Effector memory CD4-positive, alpha-beta T cell (primary cell): ENCODE measurements at regions not wholly inside any gene's neighbourhood (a gene's known extent, or its start where the extent isn't known, plus 50 kb on each side); places are given as distances from the start of the nearest gene placed in this dataset.

ENCODE experiments used
- DNase-seq, 3 donors: peaks; one replicate each; pipeline ENCODE4 v3.0.0-alpha.2; 2020
- H3K27ac ChIP-seq: 2 replicates; pipeline ENCODE4 v1.7.0; 2013; ENCODE audit warnings: mild to moderate bottlenecking, low read length, moderate library complexity; ENCODE audit not compliant: insufficient read depth, poor library complexity, severe bottlenecking
- H3K27me3 ChIP-seq: replicated peaks from 2 replicates; pipeline ENCODE4 v1.7.0; 2013; ENCODE audit warnings: mild to moderate bottlenecking, low read length; ENCODE audit not compliant: insufficient read depth, control insufficient read depth, poor library complexity, severe bottlenecking
- H3K36me3 ChIP-seq: 2 replicates; pipeline ENCODE4 v1.7.0; 2013; ENCODE audit warnings: mild to moderate bottlenecking, low read length, moderate library complexity; ENCODE audit not compliant: control insufficient read depth, insufficient read depth
- H3K4me1 ChIP-seq: 2 replicates; pipeline ENCODE4 v1.7.0; 2013; ENCODE audit warnings: low read length, mild to moderate bottlenecking; ENCODE audit not compliant: control insufficient read depth, insufficient read depth, poor library complexity, severe bottlenecking
- H3K4me3 ChIP-seq: 2 replicates; pipeline ENCODE4 v1.7.0; 2013; ENCODE audit warnings: low read length, low read depth, mild to moderate bottlenecking; ENCODE audit not compliant: insufficient read depth, poor library complexity, severe bottlenecking
- H3K9me3 ChIP-seq: 2 replicates; pipeline ENCODE4 v1.7.0; 2013; ENCODE audit warnings: mild to moderate bottlenecking, low read length, moderate library complexity; ENCODE audit not compliant: control insufficient read depth

DNA sequence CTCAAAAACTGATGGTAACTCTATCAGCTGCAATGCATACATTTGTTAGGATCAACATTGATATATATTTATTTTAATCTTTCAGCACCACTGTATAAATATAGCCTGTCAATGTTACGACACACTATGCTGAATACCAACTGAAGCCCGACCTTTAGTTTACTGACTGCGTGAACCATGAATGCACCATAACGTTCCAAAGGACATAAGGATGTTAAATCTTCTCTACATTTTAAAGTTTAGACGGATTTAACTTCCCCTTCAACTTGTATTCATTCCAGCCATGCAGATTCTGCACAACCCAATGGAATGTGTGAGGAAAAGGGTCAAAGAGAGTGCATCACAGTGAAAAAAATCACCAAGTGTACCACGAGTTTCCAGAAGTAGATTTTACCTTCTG lies 489.5 kb downstream of the IRS1 start:
- no peak for DNase-seq
- Histone ChIP-seq H3K4me3 (no peak overlapping the region), H3K9me3 (no peaks in the 10 kb centered on the region), H3K36me3 (no peaks in the 10 kb centered on the region), H3K4me1 (no peaks in the 10 kb centered on the region), H3K27ac (no peak overlapping the region), H3K27me3 (no peaks in the 10 kb centered on the region)

DNA sequence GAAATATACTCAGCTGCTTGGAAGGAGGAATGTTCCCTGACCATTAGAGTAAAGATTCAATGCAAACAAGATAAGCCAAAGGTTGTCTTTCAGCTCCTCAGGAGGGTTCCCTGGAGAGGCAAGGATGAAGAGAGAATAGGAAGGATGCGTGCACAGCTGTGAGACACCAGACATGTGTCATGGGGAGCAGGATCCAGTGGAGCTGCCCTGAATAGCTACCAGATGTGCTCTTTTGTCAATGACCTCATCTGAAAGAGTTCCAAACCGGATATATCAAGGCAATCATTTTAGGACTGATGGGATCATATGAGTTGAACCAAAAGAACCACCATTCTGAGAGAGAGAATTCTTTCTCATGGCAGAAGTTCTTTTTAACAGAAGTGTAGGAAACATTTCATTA lies 490.6 kb downstream of the IRS1 start:
- no peak for DNase-seq
- Histone ChIP-seq H3K9me3 (no peaks in the 10 kb centered on the region), H3K27ac (no peak overlapping the region), H3K4me1 (no peaks in the 10 kb centered on the region), H3K4me3 (no peak overlapping the region), H3K27me3 (no peaks in the 10 kb centered on the region), H3K36me3 (no peaks in the 10 kb centered on the region)

DNA sequence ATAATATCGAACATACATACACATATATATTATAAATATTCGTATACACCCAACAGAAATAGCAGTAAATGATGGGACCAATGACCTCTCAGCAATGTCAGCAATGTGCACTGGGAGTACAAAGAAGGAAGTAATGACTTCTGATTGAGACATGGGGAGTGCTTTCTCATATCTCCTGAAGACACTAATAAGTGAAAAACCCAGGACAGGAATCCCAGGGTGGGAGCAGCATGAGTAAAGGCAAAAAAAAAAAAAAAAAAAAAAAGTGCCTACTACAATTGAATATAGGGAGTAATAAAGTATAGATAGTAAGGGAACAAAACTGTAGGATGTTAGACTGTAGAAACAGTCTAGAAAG lies 491.3 kb downstream of the IRS1 start:
- Histone ChIP-seq H3K27me3 (no peaks in the 10 kb centered on the region), H3K4me3 (no peak overlapping the region), H3K9me3 (no peaks in the 10 kb centered on the region), H3K27ac (no peak overlapping the region), H3K36me3 (no peaks in the 10 kb centered on the region), H3K4me1 (no peaks in the 10 kb centered on the region)
- DNase-seq, result no peak

DNA sequence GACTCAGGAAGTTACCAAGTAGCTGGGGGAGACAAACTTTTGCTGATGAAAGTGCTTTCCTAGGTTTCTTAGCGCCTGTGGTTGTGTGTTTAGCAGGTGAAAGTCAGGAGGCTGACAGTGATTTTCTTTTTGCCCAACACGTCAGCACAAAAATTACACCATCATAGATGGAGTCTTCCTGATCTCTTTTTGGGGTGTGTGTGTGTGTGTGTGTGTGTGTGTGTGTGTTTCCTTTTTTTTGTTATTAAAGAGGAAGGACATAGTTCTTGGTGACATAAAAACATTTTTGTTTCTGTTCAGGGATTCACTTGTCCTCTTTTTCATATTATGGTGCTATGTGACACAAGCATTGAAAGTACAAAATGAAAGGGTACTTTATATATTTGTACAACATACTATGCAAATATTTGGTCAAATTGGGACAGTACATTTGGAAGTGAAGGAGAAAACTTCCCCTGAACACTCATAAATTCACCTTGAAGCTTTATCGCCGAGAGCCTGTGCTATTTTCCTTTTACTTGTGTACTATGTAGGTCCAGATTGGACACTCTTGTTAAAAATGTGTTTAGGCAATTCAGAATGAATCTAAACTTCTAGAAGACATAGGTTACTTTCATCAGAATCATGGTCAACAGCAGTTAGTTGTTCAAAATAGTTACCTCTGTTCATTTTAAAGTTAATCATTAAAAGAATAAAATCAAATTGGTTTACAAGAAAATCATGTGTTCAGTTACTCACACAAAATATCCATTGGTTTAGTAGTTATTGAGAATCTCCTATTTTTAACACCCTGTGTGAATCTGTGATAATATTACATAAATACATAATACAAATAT lies 491.9 kb downstream of the IRS1 start:
- Histone ChIP-seq H3K4me1 (no peaks in the 10 kb centered on the region), H3K27me3 (no peaks in the 10 kb centered on the region), H3K36me3 (no peaks in the 10 kb centered on the region), H3K27ac (no peak overlapping the region), H3K4me3 (no peak overlapping the region), H3K9me3 (no peaks in the 10 kb centered on the region)
- no peak for DNase-seq

DNA sequence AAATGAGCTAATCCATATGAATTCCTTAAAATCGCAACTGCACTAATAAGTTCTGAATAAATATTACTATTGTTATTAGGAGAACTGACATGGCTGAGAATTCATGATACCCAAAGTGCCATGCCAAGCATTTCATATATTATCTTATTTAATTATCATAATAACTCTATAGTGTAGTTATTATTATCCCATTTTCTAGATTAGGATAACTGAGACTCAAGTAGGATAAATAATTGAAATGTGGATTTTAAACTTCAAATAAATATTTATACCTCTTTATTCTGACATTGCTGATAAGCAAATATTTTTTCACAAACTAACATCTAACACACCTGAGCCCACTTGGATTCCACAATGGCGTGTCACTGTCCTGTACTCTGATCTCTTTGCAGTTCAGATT lies 492.7 kb downstream of the IRS1 start:
- no peaks in the 10 kb centered on the region for H3K27me3 ChIP-seq

DNA sequence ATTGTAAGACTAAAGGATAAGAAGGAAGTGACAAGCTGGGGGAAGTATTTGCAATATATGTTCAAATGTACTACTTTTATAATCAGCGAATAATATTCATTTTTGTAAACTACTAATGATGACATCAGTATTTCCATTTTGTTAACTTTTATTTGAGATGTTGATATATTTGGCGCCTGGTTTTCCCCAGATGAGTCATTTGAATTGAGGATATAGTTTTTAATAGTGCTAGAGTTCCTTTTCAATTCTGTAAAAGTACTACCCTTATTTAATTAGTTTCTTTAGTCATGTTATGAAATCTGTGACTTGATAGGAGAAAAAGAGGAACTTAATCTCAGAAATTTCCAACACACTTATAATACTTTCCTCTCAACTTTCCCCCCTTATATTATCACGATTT lies 495.3 kb downstream of the IRS1 start:
- Histone ChIP-seq H3K9me3 (no peaks in the 10 kb centered on the region), H3K4me3 (no peak overlapping the region), H3K27me3 (no peaks in the 10 kb centered on the region), H3K27ac (no peak overlapping the region), H3K4me1 (no peaks in the 10 kb centered on the region), H3K36me3 (no peaks in the 10 kb centered on the region)
- DNase-seq, result no peak

More for the DNA sequence above, 492.7 kb downstream of the IRS1 start:
- no peak overlapping the region for H3K4me3 ChIP-seq
- H3K9me3 ChIP-seq, result no peaks in the 10 kb centered on the region
- DNase-seq, result no peak
- no peaks in the 10 kb centered on the region for H3K4me1 ChIP-seq
- H3K36me3 ChIP-seq, result no peaks in the 10 kb centered on the region
- H3K27ac ChIP-seq, result no peak overlapping the region

DNA sequence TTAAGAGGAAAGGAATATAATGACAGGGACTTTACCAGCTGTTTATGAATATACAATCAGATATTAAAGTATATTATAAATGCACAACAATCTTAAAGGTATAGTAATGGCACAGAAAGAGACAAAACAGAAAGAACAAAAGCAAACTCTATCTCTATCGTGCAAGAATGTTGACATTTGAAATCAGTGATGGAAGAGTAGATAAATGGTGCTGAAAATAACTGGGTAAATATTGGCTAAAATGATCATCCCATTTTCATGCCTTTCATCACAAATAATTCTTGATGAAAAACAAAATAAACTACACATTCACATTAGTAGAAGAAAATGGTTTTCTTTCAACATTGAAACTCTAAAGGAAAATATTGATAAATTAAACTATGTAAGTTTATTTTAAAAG lies 495.9 kb downstream of the IRS1 start:
- Histone ChIP-seq H3K27ac (no peak overlapping the region), H3K27me3 (no peaks in the 10 kb centered on the region), H3K9me3 (no peaks in the 10 kb centered on the region), H3K4me1 (no peaks in the 10 kb centered on the region), H3K4me3 (no peak overlapping the region), H3K36me3 (no peaks in the 10 kb centered on the region)
- no peak for DNase-seq

DNA sequence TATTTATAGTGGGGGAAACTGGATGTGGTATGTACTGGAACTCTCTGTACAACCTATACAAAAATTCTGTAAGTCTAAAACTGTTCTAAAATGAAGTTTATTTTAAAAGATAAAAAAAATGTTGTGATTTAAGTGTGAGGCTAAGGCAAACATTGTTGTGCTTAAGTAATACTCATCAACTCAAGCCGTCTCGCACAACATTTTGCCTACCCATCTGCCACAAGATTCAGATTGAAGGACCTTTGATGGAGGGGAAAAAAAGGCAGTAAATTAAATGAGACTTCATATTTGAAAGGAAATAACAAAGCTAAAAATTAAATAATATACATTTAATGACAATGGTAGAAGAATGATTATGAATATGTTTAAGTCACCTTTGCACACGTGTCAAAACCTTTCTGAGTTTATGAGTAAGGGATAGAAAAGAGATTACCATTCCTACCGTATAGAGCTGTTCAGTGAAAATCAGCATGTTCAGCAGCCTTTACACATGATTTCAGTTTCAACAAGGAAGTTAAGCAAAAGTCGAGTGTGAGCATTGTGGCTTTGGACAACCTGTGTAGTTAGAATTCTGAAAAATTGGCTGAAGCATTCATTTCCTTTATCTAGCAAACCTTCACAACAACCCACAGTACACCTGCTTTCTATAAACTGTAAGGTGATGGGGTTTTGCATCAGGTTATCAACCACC lies 499.3 kb downstream of the IRS1 start:
- Histone ChIP-seq H3K36me3 (no peaks in the 10 kb centered on the region), H3K27me3 (no peaks in the 10 kb centered on the region), H3K4me1 (no peaks in the 10 kb centered on the region), H3K9me3 (no peaks in the 10 kb centered on the region), H3K4me3 (no peak overlapping the region), H3K27ac (no peak overlapping the region)
- no peak for DNase-seq

DNA sequence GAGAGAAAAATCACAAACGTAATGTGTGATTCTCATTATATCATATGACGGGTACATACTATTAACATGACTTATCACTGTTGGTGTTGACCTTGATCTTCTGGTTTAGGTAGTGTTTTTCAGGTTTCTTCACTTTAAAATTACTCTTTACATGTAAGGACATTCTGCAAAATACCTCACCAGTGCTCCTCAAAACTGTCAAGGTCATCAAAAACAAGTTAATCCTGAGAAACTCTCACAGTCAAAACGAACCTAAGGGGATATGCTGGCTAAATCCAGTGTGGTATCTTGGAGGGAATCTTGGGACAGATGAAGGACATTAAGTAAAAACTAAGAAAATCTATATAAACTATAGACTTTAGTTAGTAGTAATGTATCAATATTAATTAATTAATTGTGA lies 499.8 kb downstream of the IRS1 start:
- no peak overlapping the region for H3K4me3 ChIP-seq
- no peaks in the 10 kb centered on the region for H3K27me3 ChIP-seq
- no peak for DNase-seq
- H3K27ac ChIP-seq, result no peak overlapping the region
- no peaks in the 10 kb centered on the region for H3K4me1 ChIP-seq
- H3K9me3 ChIP-seq, result no peaks in the 10 kb centered on the region
- H3K36me3 ChIP-seq, result no peaks in the 10 kb centered on the region

DNA sequence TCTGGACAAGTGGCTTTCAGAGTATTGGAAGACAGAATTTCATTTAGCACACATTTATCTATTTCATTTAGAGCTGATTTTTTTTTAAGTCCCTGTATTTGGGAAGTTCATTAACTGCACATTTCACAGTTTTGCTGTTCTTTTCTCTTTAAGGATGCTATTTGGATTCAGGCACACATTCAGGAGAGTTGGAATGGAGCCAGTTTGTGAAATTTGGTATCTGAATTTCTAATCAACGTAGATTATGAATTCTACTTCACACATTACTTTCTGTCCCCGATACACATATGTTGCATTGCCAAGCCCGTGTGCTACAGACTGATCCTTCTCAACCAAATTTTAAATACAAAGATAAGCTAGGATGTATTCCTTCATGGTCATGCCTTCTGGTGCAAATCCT lies 503.9 kb downstream of the IRS1 start:
- Histone ChIP-seq H3K4me3 (no peak overlapping the region), H3K4me1 (no peaks in the 10 kb centered on the region), H3K9me3 (no peaks in the 10 kb centered on the region), H3K27me3 (no peaks in the 10 kb centered on the region), H3K27ac (no peak overlapping the region), H3K36me3 (no peaks in the 10 kb centered on the region)
- no peak for DNase-seq
